ENCODE measurements at regions not wholly inside any gene's neighbourhood (a gene's known extent, or its start where the extent isn't known, plus 50 kb on each side); places are given as distances from the start of the nearest gene placed in this dataset.
A peak's percentile ranks its signal among the peaks of the same experiment; 100 is the strongest.

- peaks cover 5% of the 10 kb centered on the region for H3K36me3 ChIP-seq (ENCODE audit: control insufficient read depth, low read depth, low read length)
- H3K9me3 ChIP-seq (ENCODE audit: control insufficient read depth, low read depth, low read length), result no peaks in the 10 kb centered on the region
- no peak overlapping the region for H3K27ac ChIP-seq (ENCODE audit: low read length)
- no peaks in the 10 kb centered on the region for H3K27me3 ChIP-seq (ENCODE audit: control insufficient read depth, insufficient read depth, low read length)
- no peak overlapping the region for H3K4me3 ChIP-seq (ENCODE audit: low read length)
- no peak overlapping the region for H3K9ac ChIP-seq (ENCODE audit: low read length)
- peaks cover 27% of the 10 kb centered on the region for H3K4me1 ChIP-seq (ENCODE audit: control insufficient read depth, low read depth, low read length)
These were observed 79.3 kb downstream of the ADCYAP1 start for GRCh38 chr18:984004-984403.

GRCh38 chr18:985212-985661 is 80.6 kb downstream of the ADCYAP1 start:
- H3K4me1 ChIP-seq (ENCODE audit: control insufficient read depth, low read depth, low read length), result peaks cover 27% of the 10 kb centered on the region

GRCh38 chr18:986051-986450 is 81.4 kb downstream of the ADCYAP1 start:
- H3K27ac ChIP-seq (ENCODE audit: low read length), result no peak overlapping the region
- H3K9ac ChIP-seq (ENCODE audit: low read length), result no peak overlapping the region

More at GRCh38 chr18:985212-985661, 80.6 kb downstream of the ADCYAP1 start:
- no peak overlapping the region for H3K9ac ChIP-seq (ENCODE audit: low read length)
- no peaks in the 10 kb centered on the region for H3K9me3 ChIP-seq (ENCODE audit: control insufficient read depth, low read depth, low read length)
- peak overlapping the region; percentile 43 for H3K4me3 ChIP-seq (ENCODE audit: low read length)
- H3K27me3 ChIP-seq (ENCODE audit: control insufficient read depth, insufficient read depth, low read length), result no peaks in the 10 kb centered on the region
- peaks cover 5% of the 10 kb centered on the region for H3K36me3 ChIP-seq (ENCODE audit: control insufficient read depth, low read depth, low read length)
- H3K27ac ChIP-seq (ENCODE audit: low read length), result peak overlapping the region; percentile 70

GRCh38 chr18:986552-986951 is 81.9 kb downstream of the ADCYAP1 start:
- no peaks in the 10 kb centered on the region for H3K27me3 ChIP-seq (ENCODE audit: control insufficient read depth, insufficient read depth, low read length)
- no peak overlapping the region for H3K9ac ChIP-seq (ENCODE audit: low read length)
- H3K36me3 ChIP-seq (ENCODE audit: control insufficient read depth, low read depth, low read length), result peaks cover 3% of the 10 kb centered on the region
- H3K4me1 ChIP-seq (ENCODE audit: control insufficient read depth, low read depth, low read length), result peaks cover 27% of the 10 kb centered on the region
- no peak overlapping the region for H3K4me3 ChIP-seq (ENCODE audit: low read length)
- no peaks in the 10 kb centered on the region for H3K9me3 ChIP-seq (ENCODE audit: control insufficient read depth, low read depth, low read length)
- H3K27ac ChIP-seq (ENCODE audit: low read length), result no peak overlapping the region

More at GRCh38 chr18:986051-986450, 81.4 kb downstream of the ADCYAP1 start:
- Histone ChIP-seq H3K4me1 (ENCODE audit: control insufficient read depth, low read depth, low read length) (peaks cover 27% of the 10 kb centered on the region), H3K9me3 (ENCODE audit: control insufficient read depth, low read depth, low read length) (no peaks in the 10 kb centered on the region), H3K36me3 (ENCODE audit: control insufficient read depth, low read depth, low read length) (peaks cover 5% of the 10 kb centered on the region), H3K27me3 (ENCODE audit: control insufficient read depth, insufficient read depth, low read length) (no peaks in the 10 kb centered on the region), H3K4me3 (ENCODE audit: low read length) (no peak overlapping the region)

GRCh38 chr18:987325-988186 is 82.9 kb downstream of the ADCYAP1 start:
- Histone ChIP-seq H3K27me3 (ENCODE audit: control insufficient read depth, insufficient read depth, low read length) (no peaks in the 10 kb centered on the region), H3K9me3 (ENCODE audit: control insufficient read depth, low read depth, low read length) (peaks cover 2% of the 10 kb centered on the region), H3K4me3 (ENCODE audit: low read length) (no peak overlapping the region), H3K27ac (ENCODE audit: low read length) (no peak overlapping the region), H3K9ac (ENCODE audit: low read length) (no peak overlapping the region), H3K36me3 (ENCODE audit: control insufficient read depth, low read depth, low read length) (no peaks in the 10 kb centered on the region), H3K4me1 (ENCODE audit: control insufficient read depth, low read depth, low read length) (peaks cover 27% of the 10 kb centered on the region)

GRCh38 chr18:989425-989824 is 84.8 kb downstream of the ADCYAP1 start:
- Histone ChIP-seq H3K9me3 (ENCODE audit: control insufficient read depth, low read depth, low read length) (peaks cover 5% of the 10 kb centered on the region), H3K9ac (ENCODE audit: low read length) (no peak overlapping the region), H3K36me3 (ENCODE audit: control insufficient read depth, low read depth, low read length) (no peaks in the 10 kb centered on the region), H3K4me3 (ENCODE audit: low read length) (no peak overlapping the region), H3K27me3 (ENCODE audit: control insufficient read depth, insufficient read depth, low read length) (no peaks in the 10 kb centered on the region), H3K27ac (ENCODE audit: low read length) (no peak overlapping the region), H3K4me1 (ENCODE audit: control insufficient read depth, low read depth, low read length) (peaks cover 22% of the 10 kb centered on the region)

GRCh38 chr18:990197-990596 is 85.5 kb downstream of the ADCYAP1 start:
- H3K36me3 ChIP-seq (ENCODE audit: control insufficient read depth, low read depth, low read length), result no peaks in the 10 kb centered on the region
- H3K4me1 ChIP-seq (ENCODE audit: control insufficient read depth, low read depth, low read length), result peaks cover 14% of the 10 kb centered on the region
- no peak overlapping the region for H3K27ac ChIP-seq (ENCODE audit: low read length)
- H3K27me3 ChIP-seq (ENCODE audit: control insufficient read depth, insufficient read depth, low read length), result no peaks in the 10 kb centered on the region
- no peak overlapping the region for H3K9ac ChIP-seq (ENCODE audit: low read length)
- H3K4me3 ChIP-seq (ENCODE audit: low read length), result no peak overlapping the region
- peaks cover 5% of the 10 kb centered on the region for H3K9me3 ChIP-seq (ENCODE audit: control insufficient read depth, low read depth, low read length)

GRCh38 chr18:991441-991840 is 86.8 kb downstream of the ADCYAP1 start:
- Histone ChIP-seq H3K9ac (ENCODE audit: low read length) (no peak overlapping the region), H3K4me1 (ENCODE audit: control insufficient read depth, low read depth, low read length) (peaks cover 2% of the 10 kb centered on the region), H3K4me3 (ENCODE audit: low read length) (no peak overlapping the region), H3K27me3 (ENCODE audit: control insufficient read depth, insufficient read depth, low read length) (no peaks in the 10 kb centered on the region), H3K36me3 (ENCODE audit: control insufficient read depth, low read depth, low read length) (no peaks in the 10 kb centered on the region), H3K27ac (ENCODE audit: low read length) (no peak overlapping the region), H3K9me3 (ENCODE audit: control insufficient read depth, low read depth, low read length) (peaks cover 5% of the 10 kb centered on the region)

GRCh38 chr18:993560-993959 is 88.9 kb downstream of the ADCYAP1 start:
- Histone ChIP-seq H3K4me1 (ENCODE audit: control insufficient read depth, low read depth, low read length) (no peaks in the 10 kb centered on the region), H3K36me3 (ENCODE audit: control insufficient read depth, low read depth, low read length) (no peaks in the 10 kb centered on the region), H3K9me3 (ENCODE audit: control insufficient read depth, low read depth, low read length) (peaks cover 5% of the 10 kb centered on the region), H3K27me3 (ENCODE audit: control insufficient read depth, insufficient read depth, low read length) (no peaks in the 10 kb centered on the region), H3K27ac (ENCODE audit: low read length) (no peak overlapping the region), H3K9ac (ENCODE audit: low read length) (no peak overlapping the region), H3K4me3 (ENCODE audit: low read length) (no peak overlapping the region)

- no peaks in the 10 kb centered on the region for H3K27me3 ChIP-seq (ENCODE audit: control insufficient read depth, insufficient read depth, low read length)
- H3K4me3 ChIP-seq (ENCODE audit: low read length), result no peak overlapping the region
- no peaks in the 10 kb centered on the region for H3K36me3 ChIP-seq (ENCODE audit: control insufficient read depth, low read depth, low read length)
- H3K9ac ChIP-seq (ENCODE audit: low read length), result no peak overlapping the region
- no peak overlapping the region for H3K27ac ChIP-seq (ENCODE audit: low read length)
- H3K4me1 ChIP-seq (ENCODE audit: control insufficient read depth, low read depth, low read length), result peaks cover 9% of the 10 kb centered on the region
- H3K9me3 ChIP-seq (ENCODE audit: control insufficient read depth, low read depth, low read length), result peaks cover 5% of the 10 kb centered on the region
These were observed 91.0 kb downstream of the ADCYAP1 start for GRCh38 chr18:995629-996028.

GRCh38 chr18:997499-997898 is 92.8 kb downstream of the ADCYAP1 start:
- peaks cover 9% of the 10 kb centered on the region for H3K4me1 ChIP-seq (ENCODE audit: control insufficient read depth, low read depth, low read length)
- H3K27ac ChIP-seq (ENCODE audit: low read length), result no peak overlapping the region
- no peak overlapping the region for H3K9ac ChIP-seq (ENCODE audit: low read length)
- H3K27me3 ChIP-seq (ENCODE audit: control insufficient read depth, insufficient read depth, low read length), result no peaks in the 10 kb centered on the region
- H3K4me3 ChIP-seq (ENCODE audit: low read length), result no peak overlapping the region
- H3K36me3 ChIP-seq (ENCODE audit: control insufficient read depth, low read depth, low read length), result no peaks in the 10 kb centered on the region
- peaks cover 3% of the 10 kb centered on the region for H3K9me3 ChIP-seq (ENCODE audit: control insufficient read depth, low read depth, low read length)

- Histone ChIP-seq H3K4me1 (ENCODE audit: control insufficient read depth, low read depth, low read length) (peaks cover 9% of the 10 kb centered on the region), H3K36me3 (ENCODE audit: control insufficient read depth, low read depth, low read length) (no peaks in the 10 kb centered on the region), H3K4me3 (ENCODE audit: low read length) (no peak overlapping the region), H3K27ac (ENCODE audit: low read length) (no peak overlapping the region), H3K27me3 (ENCODE audit: control insufficient read depth, insufficient read depth, low read length) (no peaks in the 10 kb centered on the region), H3K9ac (ENCODE audit: low read length) (no peak overlapping the region), H3K9me3 (ENCODE audit: control insufficient read depth, low read depth, low read length) (no peaks in the 10 kb centered on the region)
These were observed 94.3 kb downstream of the ADCYAP1 start for GRCh38 chr18:998936-999335.
